H1 (cell line): ENCODE measurements at regions not wholly inside any gene's neighbourhood (a gene's known extent, or its start where the extent isn't known, plus 50 kb on each side); places are given as distances from the start of the nearest gene placed in this dataset.

Source experiments
- CTCF ChIA-PET: fragments of 300-600 bp; sonication (Branson Sonifier 250); formaldehyde crosslinking; loops from one replicate; lab custom pipeline; 2021; ENCODE audit not compliant: partially characterized antibody; lab: Charles Lee
- POLR2A ChIA-PET: fragments of 300-600 bp; sonication (Branson Sonifier 250); formaldehyde crosslinking; loops from one replicate; lab custom pipeline; 2021; ENCODE audit warnings: inconsistent platforms; ENCODE audit not compliant: partially characterized antibody; lab: Charles Lee
- DNase-seq, 2 experiments: peaks; one replicate each; pipeline versions ENCODE4 v3.0.0 to v3.0.0-alpha.2; 2010 to 2022; ENCODE audit warnings: low spot score in 2 of 2, low read depth in 1 of 2, mixed read lengths in 1 of 2
- FAIRE-seq: peaks from 2 replicates; lab custom pipeline; 2011; peaks lifted over from hg19 to GRCh38; lab: Jason Lieb, UNC
- H2AFZ ChIP-seq: 2 replicates; pipeline ENCODE4 v1.8.1; 2012; ENCODE audit warnings: low read length, inconsistent platforms
- H2AK5ac ChIP-seq: 2 replicates; pipeline ENCODE4 v1.6.1; 2013; ENCODE audit warnings: low read depth, low read length
- H2BK120ac ChIP-seq: replicated peaks from 2 replicates; pipeline ENCODE3; 2013; ENCODE audit warnings: low read depth, low read length, inconsistent platforms
- H2BK12ac ChIP-seq: 2 replicates; pipeline ENCODE4 v1.6.1; 2013; ENCODE audit warnings: low read depth, low read length
- H2BK15ac ChIP-seq: 2 replicates; pipeline ENCODE4 v1.6.1; 2013; ENCODE audit warnings: low read length
- H2BK20ac ChIP-seq: 2 replicates; pipeline ENCODE4 v1.6.1; 2013; ENCODE audit warnings: low read length
- H2BK5ac ChIP-seq: 2 replicates; pipeline ENCODE4 v1.6.1; 2013; ENCODE audit warnings: low read depth, low read length
- H3K14ac ChIP-seq: 2 replicates; pipeline ENCODE4 v1.6.1; 2013; ENCODE audit warnings: inconsistent platforms; ENCODE audit not compliant: insufficient read length
- H3K18ac ChIP-seq: 2 replicates; pipeline ENCODE4 v1.6.1; 2013; ENCODE audit warnings: low read length; ENCODE audit errors: extremely low read depth
- H3K23ac ChIP-seq: 2 replicates; pipeline ENCODE4 v1.6.1; 2013; ENCODE audit warnings: inconsistent platforms; ENCODE audit not compliant: insufficient read length
- H3K23me2 ChIP-seq: 2 replicates; pipeline ENCODE4 v1.6.1; 2013; ENCODE audit warnings: low read depth, low read length
- H3K27ac ChIP-seq: 2 replicates; pipeline ENCODE4 v1.6.1; 2011; ENCODE audit warnings: low read depth, low read length, inconsistent platforms
- H3K27me3 ChIP-seq, 4 experiments: replicated peaks in 1 of 4; 1 replicate in 1 of 4; 2 replicates in 3 of 4; pipeline versions ENCODE4 v1.6.1 to v1.8.1; 2011 to 2013; ENCODE audit warnings: low read length in 3 of 4, mild to moderate bottlenecking in 3 of 4, inconsistent platforms in 2 of 4, mixed read lengths in 2 of 4, moderate library complexity in 1 of 4; ENCODE audit not compliant: control insufficient read depth in 3 of 4, insufficient read depth in 3 of 4; ENCODE audit errors: extremely low read depth in 1 of 4
- H3K36me3 ChIP-seq, 4 experiments: 2 replicates each; pipeline versions ENCODE4 v1.6.1 to v1.8.1; 2011 to 2013; ENCODE audit warnings: mild to moderate bottlenecking in 4 of 4, low read length in 3 of 4, moderate library complexity in 2 of 4, control low read depth in 1 of 4, inconsistent platforms in 1 of 4; ENCODE audit not compliant: insufficient read depth in 4 of 4, control insufficient read depth in 2 of 4
- H3K4ac ChIP-seq: replicated peaks from 2 replicates; pipeline ENCODE3; 2013; ENCODE audit warnings: low read length, low read depth, mixed read lengths, inconsistent platforms; ENCODE audit not compliant: insufficient read length
- H3K4me1 ChIP-seq, 4 experiments: replicated peaks in 1 of 4; 1 replicate in 1 of 4; 2 replicates in 3 of 4; pipeline versions ENCODE4 v1.6.1 to v1.8.1; 2011 to 2013; ENCODE audit warnings: low read length in 3 of 4, inconsistent platforms in 2 of 4, mixed read lengths in 1 of 4; ENCODE audit not compliant: insufficient read depth in 4 of 4, control insufficient read depth in 3 of 4
- H3K4me2 ChIP-seq, 2 experiments: 2 replicates each; pipeline versions ENCODE4 v1.6.1 to v1.8.1; 2011 to 2013; ENCODE audit warnings: low read depth in 2 of 2, low read length in 2 of 2, control low read depth in 1 of 2, inconsistent platforms in 1 of 2, mild to moderate bottlenecking in 1 of 2; ENCODE audit not compliant: insufficient read depth in 1 of 2
- H3K4me3 ChIP-seq, 4 experiments: fragments of 200-600, 300-600 bp in 1 of 4; sonication (generic), shearing (Covaris generic), sonication (Bioruptor Twin) in 1 of 4; 2 replicates each; pipeline versions ENCODE4 v1.5.1 to v1.8.1; 2011 to 2016; ENCODE audit warnings: low read length in 4 of 4, low read depth in 3 of 4, control low read depth in 2 of 4, inconsistent platforms in 2 of 4, mild to moderate bottlenecking in 2 of 4, mixed read lengths in 1 of 4, moderate library complexity in 1 of 4; ENCODE audit not compliant: insufficient read depth in 2 of 4; ENCODE audit errors: extremely low read depth in 1 of 4
- H3K56ac ChIP-seq: replicated peaks from 2 replicates; pipeline ENCODE3; 2013; ENCODE audit warnings: low read depth, mild to moderate bottlenecking, mixed read lengths, low read length, inconsistent platforms; ENCODE audit not compliant: insufficient read length
- H3K79me1 ChIP-seq: 2 replicates; pipeline ENCODE4 v1.6.1; 2013; ENCODE audit warnings: low read depth, low read length, control low read depth
- H3K79me2 ChIP-seq, 2 experiments: 2 replicates each; pipeline versions ENCODE4 v1.6.1 to v1.8.1; 2012 to 2013; ENCODE audit warnings: low read length in 2 of 2, mild to moderate bottlenecking in 2 of 2, inconsistent platforms in 1 of 2; ENCODE audit not compliant: insufficient read depth in 2 of 2, control insufficient read depth in 1 of 2
- H3K9ac ChIP-seq, 4 experiments: replicated peaks in 1 of 4; 1 replicate in 1 of 4; 2 replicates in 3 of 4; pipeline versions ENCODE4 v1.6.1 to v1.8.1; 2011 to 2013; ENCODE audit warnings: low read depth in 3 of 4, low read length in 3 of 4, control low read depth in 2 of 4, mild to moderate bottlenecking in 2 of 4, moderate library complexity in 2 of 4, inconsistent platforms in 1 of 4; ENCODE audit errors: extremely low read depth in 1 of 4
- H3K9me3 ChIP-seq, 2 experiments: 2 replicates each; pipeline versions ENCODE4 v1.6.1 to v1.8.1; 2012 to 2013; ENCODE audit warnings: mild to moderate bottlenecking in 2 of 2, moderate library complexity in 2 of 2, control low read depth in 1 of 2, inconsistent platforms in 1 of 2, low read depth in 1 of 2, low read length in 1 of 2, mixed read lengths in 1 of 2; ENCODE audit not compliant: insufficient read depth in 2 of 2
- H4K20me1 ChIP-seq, 2 experiments: replicated peaks in 1 of 2; 2 replicates each; pipeline versions ENCODE3 to v1.8.1; 2011 to 2013; ENCODE audit warnings: inconsistent platforms in 2 of 2, low read length in 2 of 2, mild to moderate bottlenecking in 1 of 2; ENCODE audit not compliant: insufficient read depth in 2 of 2, control insufficient read depth in 1 of 2
- H4K5ac ChIP-seq: 2 replicates; pipeline ENCODE4 v1.6.1; 2013; ENCODE audit warnings: low read length, low read depth, mixed read lengths, inconsistent platforms; ENCODE audit not compliant: insufficient read length
- H4K8ac ChIP-seq: 2 replicates; pipeline ENCODE4 v1.8.0; 2013; ENCODE audit warnings: mild to moderate bottlenecking, moderate library complexity, low read length, inconsistent platforms; ENCODE audit not compliant: insufficient read depth; ENCODE audit errors: extremely low read depth
- H4K91ac ChIP-seq: replicated peaks from 2 replicates; pipeline ENCODE3; 2013; ENCODE audit warnings: low read length, mixed read lengths, inconsistent platforms; ENCODE audit not compliant: insufficient read length
- ASH2L ChIP-seq: fragments of 200-600, 300-600 bp; sonication (generic); IDR thresholded peaks from one replicate; pipeline ENCODE4 v1.7.1; 2017; ENCODE audit warnings: low read length
- BRCA1 ChIP-seq: IDR thresholded peaks from 2 replicates; pipeline ENCODE4 v1.6.1; 2012; ENCODE audit warnings: low read depth, low read length, improper control_type of control experiment
- CBX8 ChIP-seq: fragments of 300-800, 300-1000 bp; sonication (generic); IDR thresholded peaks from 2 replicates; pipeline ENCODE4 v1.7.1; 2016; ENCODE audit warnings: low read depth, low read length, borderline replicate concordance
- CEBPB ChIP-seq: IDR thresholded peaks from 2 replicates; pipeline ENCODE4 v1.6.1; 2012; ENCODE audit warnings: low read depth, low read length
- CHD1 ChIP-seq: IDR thresholded peaks from 2 replicates; pipeline ENCODE4 v1.6.1; 2012; ENCODE audit warnings: low read depth, low read length, improper control_type of control experiment
- EZH2 ChIP-seq: fragments of 200-600 bp; sonication (generic); IDR thresholded peaks from 2 replicates; pipeline ENCODE4 v1.7.1; 2012; ENCODE audit warnings: low read depth, mild to moderate bottlenecking, moderate library complexity, low read length, inconsistent platforms; ENCODE audit not compliant: severe bottlenecking
- KDM1A ChIP-seq: fragments of 200-600, 300-600 bp; sonication (generic); IDR thresholded peaks from 2 replicates; pipeline ENCODE4 v1.7.1; 2016; ENCODE audit warnings: mild to moderate bottlenecking, low read length, borderline replicate concordance
- PHF8 ChIP-seq: fragments of 200-600 bp; sonication (generic); conservative IDR thresholded peaks from 2 replicates; pipeline ENCODE4 v1.7.1; 2012; ENCODE audit warnings: low read depth, mild to moderate bottlenecking, inconsistent platforms, low read length, moderate library complexity
- POU5F1 ChIP-seq: IDR thresholded peaks from 2 replicates; pipeline ENCODE4 v1.6.1; 2011; ENCODE audit warnings: low read depth, mild to moderate bottlenecking, low read length, moderate library complexity
- SP2 ChIP-seq: IDR thresholded peaks from 2 replicates; pipeline ENCODE4 v1.6.1; 2012; ENCODE audit warnings: mild to moderate bottlenecking, low read length, inconsistent platforms
- TAF1 ChIP-seq: IDR thresholded peaks from 2 replicates; pipeline ENCODE4 v1.6.1; 2011; ENCODE audit warnings: mild to moderate bottlenecking, low read depth, low read length
- WGBS, 2 experiments: shearing (Covaris generic) in 1 of 2; methylation state at CpG; one replicate each; pipeline versions ENCODE4 v1.1.6 to v1.1.7; 2013 to 2015; ENCODE audit warnings: low lambda C conversion rate in 2 of 2, mixed read lengths in 2 of 2, inconsistent platforms in 1 of 2, low coverage in 1 of 2, missing lambda C conversion rate in 1 of 2; ENCODE audit not compliant: insufficient replicate concordance in 2 of 2, insufficient coverage in 1 of 2, insufficient read length in 1 of 2; ENCODE audit errors: extremely low coverage in 1 of 2, missing lambda C conversion rate in 1 of 2; 5-methylcytosine and 5-hydroxymethylcytosine counted together
- TF ChIP-seq, protein P1 (sequence below), 3 experiments: IDR thresholded peaks; 1 replicate in 2 of 3; 2 replicates in 1 of 3; pipeline versions ENCODE4 v1.5.1 to v1.6.1; 2011; ENCODE audit warnings: low read length in 3 of 3, mild to moderate bottlenecking in 3 of 3, inconsistent platforms in 2 of 3, low read depth in 1 of 3, moderate library complexity in 1 of 3; ENCODE audit not compliant: insufficient read depth in 1 of 3; ENCODE audit errors: control extremely low read depth in 1 of 3

- Histone ChIP-seq H2BK12ac (no peak overlapping the region), H3K9ac (no peak overlapping the region), H4K91ac (no peak overlapping the region), H3K18ac (no peak overlapping the region), H2BK20ac (no peak overlapping the region), H2BK120ac (no peak overlapping the region), H3K23me2 (no peaks in the 10 kb centered on the region), H3K27me3 (no peaks in the 10 kb centered on the region), H3K56ac (no peak overlapping the region), H3K14ac (no peak overlapping the region), H2AK5ac (no peak overlapping the region), H3K4me2 (no peak overlapping the region), H3K4ac (no peak overlapping the region), H2AFZ (no peak overlapping the region), H3K79me2 (peaks cover 4 to 61% of the 10 kb centered on the region in 2 experiments; a peak in 3 of 4 replicates), H3K36me3 (no peaks in the 10 kb centered on the region), H4K20me1 (no peaks in the 10 kb centered on the region), H4K5ac (no peak overlapping the region), H2BK5ac (no peak overlapping the region), H3K9me3 (no peaks in the 10 kb centered on the region), H3K23ac (no peak overlapping the region), H3K4me1 (peaks cover 0 to 4% (median 0%) of the 10 kb centered on the region in 4 experiments; a peak in 2 of 7 replicates), H3K4me3 (no peak overlapping the region), H4K8ac (no peak overlapping the region), H2BK15ac (no peak overlapping the region), H3K27ac (no peak overlapping the region), H3K79me1 (peaks cover 2% of the 10 kb centered on the region; the same call in 1 of the 2 replicates)
- FAIRE-seq (no peak), DNase-seq (no peak)
- 81% methylated on average over 4 of the region's 4 CpGs; no CpG with 5 or more reads in 1 of the 2 experiments for WGBS, 2 experiments
- ChIA-PET CTCF (no interaction called here), POLR2A (no interaction called here)
- TF ChIP-seq ASH2L (no peak), POU5F1 (no peak), KDM1A (no peak), SP2 (no peak), CHD1 (no peak), CBX8 (no peak), BRCA1 (no peak), PHF8 (no peak), CEBPB (no peak), EZH2 (no peak), TAF1 (no peak)
- TF ChIP-seq, protein P1, sequence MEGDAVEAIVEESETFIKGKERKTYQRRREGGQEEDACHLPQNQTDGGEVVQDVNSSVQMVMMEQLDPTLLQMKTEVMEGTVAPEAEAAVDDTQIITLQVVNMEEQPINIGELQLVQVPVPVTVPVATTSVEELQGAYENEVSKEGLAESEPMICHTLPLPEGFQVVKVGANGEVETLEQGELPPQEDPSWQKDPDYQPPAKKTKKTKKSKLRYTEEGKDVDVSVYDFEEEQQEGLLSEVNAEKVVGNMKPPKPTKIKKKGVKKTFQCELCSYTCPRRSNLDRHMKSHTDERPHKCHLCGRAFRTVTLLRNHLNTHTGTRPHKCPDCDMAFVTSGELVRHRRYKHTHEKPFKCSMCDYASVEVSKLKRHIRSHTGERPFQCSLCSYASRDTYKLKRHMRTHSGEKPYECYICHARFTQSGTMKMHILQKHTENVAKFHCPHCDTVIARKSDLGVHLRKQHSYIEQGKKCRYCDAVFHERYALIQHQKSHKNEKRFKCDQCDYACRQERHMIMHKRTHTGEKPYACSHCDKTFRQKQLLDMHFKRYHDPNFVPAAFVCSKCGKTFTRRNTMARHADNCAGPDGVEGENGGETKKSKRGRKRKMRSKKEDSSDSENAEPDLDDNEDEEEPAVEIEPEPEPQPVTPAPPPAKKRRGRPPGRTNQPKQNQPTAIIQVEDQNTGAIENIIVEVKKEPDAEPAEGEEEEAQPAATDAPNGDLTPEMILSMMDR (IDR thresholded peaks at IDR 0.05; ENCODE audit: control extremely low read depth in 1 of 3, insufficient read depth in 1 of 3, low read depth in 1 of 3, low read length in 3 of 3), result no peak
Measured at GRCh38 chr3:176347424-176348146, 849.7 kb downstream of the TBL1XR1 start.
